Sigmoid colon (tissue), 4 donors: ENCODE measurements at regions not wholly inside any gene's neighbourhood (a gene's known extent, or its start where the extent isn't known, plus 50 kb on each side); places are given as distances from the start of the nearest gene placed in this dataset.

Source experiments
- EP300 ChIP-seq, 4 donors: sonication (generic); formaldehyde crosslinking; IDR thresholded peaks; one replicate each; pipeline ENCODE4 v1.6.1; 2017; ENCODE audit warnings: antibody characterized with exemption in 4 of 4
- TF ChIP-seq, protein P1 (sequence below), 4 experiments: fragments of 450-650 bp in 3 of 4; fragments of 200-600 bp in 1 of 4; IDR thresholded peaks; one replicate each; pipeline ENCODE4 v1.5.1; 2016 to 2019; ENCODE audit warnings: antibody characterized with exemption in 4 of 4, mild to moderate bottlenecking in 3 of 4, moderate library complexity in 2 of 4

DNA sequence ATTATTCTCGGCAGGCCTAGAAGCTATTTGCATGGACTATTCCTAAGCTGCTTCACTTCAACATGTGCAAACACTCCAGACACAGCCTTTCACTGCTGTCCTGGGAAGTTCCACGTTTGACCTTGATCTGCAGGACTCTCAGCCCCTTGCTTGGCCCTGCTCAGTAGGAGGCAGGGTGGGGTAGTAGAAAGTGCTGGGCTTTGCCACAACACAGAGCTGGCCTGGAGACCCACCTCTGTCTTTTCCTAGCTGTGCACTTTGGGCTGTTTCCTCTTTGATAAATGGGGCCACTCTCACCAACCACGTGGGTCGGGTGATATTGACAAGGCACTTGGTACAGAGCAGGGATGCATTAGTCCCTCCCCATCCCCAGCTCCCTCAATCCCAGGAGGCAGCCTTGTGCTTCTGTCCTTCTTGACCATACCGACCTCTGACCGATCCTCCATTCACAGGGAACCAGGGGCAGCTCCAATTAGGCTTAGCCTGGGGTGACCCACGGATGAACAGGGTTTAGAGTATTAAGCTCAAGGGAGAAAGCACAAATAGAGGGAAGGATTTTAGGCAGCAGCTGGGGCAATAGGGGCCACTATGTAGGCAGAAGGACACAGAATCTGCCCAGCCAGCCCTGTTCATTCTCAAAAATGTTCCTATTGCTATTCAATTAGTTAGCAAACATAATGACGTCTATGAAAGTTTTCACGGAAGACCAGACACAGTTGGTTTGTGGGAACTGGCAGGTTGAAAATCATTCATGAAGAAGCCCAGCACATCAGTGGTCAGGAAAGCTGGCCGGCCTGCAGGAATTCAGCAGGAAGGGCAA, 63.3 kb downstream of the SYNE3 start:
- TF ChIP-seq, protein P1, sequence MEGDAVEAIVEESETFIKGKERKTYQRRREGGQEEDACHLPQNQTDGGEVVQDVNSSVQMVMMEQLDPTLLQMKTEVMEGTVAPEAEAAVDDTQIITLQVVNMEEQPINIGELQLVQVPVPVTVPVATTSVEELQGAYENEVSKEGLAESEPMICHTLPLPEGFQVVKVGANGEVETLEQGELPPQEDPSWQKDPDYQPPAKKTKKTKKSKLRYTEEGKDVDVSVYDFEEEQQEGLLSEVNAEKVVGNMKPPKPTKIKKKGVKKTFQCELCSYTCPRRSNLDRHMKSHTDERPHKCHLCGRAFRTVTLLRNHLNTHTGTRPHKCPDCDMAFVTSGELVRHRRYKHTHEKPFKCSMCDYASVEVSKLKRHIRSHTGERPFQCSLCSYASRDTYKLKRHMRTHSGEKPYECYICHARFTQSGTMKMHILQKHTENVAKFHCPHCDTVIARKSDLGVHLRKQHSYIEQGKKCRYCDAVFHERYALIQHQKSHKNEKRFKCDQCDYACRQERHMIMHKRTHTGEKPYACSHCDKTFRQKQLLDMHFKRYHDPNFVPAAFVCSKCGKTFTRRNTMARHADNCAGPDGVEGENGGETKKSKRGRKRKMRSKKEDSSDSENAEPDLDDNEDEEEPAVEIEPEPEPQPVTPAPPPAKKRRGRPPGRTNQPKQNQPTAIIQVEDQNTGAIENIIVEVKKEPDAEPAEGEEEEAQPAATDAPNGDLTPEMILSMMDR (IDR thresholded peaks at IDR 0.05) = no peak
- no peak for TF ChIP-seq EP300 (IDR thresholded peaks at IDR 0.05)
